Heart left ventricle (tissue), 16 donors: ENCODE measurements at regions not wholly inside any gene's neighbourhood (a gene's known extent, or its start where the extent isn't known, plus 50 kb on each side); places are given as distances from the start of the nearest gene placed in this dataset.

Source experiments
- ATAC-seq, 4 donors: fragments of 200-7000 bp; cut with Tn5 transposase; one replicate each; pipeline ENCODE4 v1.9.1; 2020 to 2022; ENCODE audit warnings: moderate library complexity in 4 of 4, mild to moderate bottlenecking in 3 of 4, moderate number of reproducible peaks in 1 of 4
- DNase-seq, 5 donors: peaks; one replicate each; pipeline ENCODE4 v3.0.0-alpha.2; 2020
- H3K27ac ChIP-seq, 12 donors: fragments of 200-600 bp; sonication (generic) in 4 of 12; one replicate each; pipeline versions ENCODE4 v1.5.0 to v1.8.0; 2016 to 2022; ENCODE audit warnings: mild to moderate bottlenecking in 2 of 12
- H3K27me3 ChIP-seq, 9 donors: fragments of 200-600 bp; sonication (generic) in 2 of 9; one replicate each; pipeline versions ENCODE4 v1.5.1 to v1.8.0; 2016 to 2022; ENCODE audit warnings: mild to moderate bottlenecking in 3 of 9
- H3K36me3 ChIP-seq, 9 donors: fragments of 200-600 bp; sonication (generic) in 2 of 9; one replicate each; pipeline versions ENCODE4 v1.5.0 to v1.8.0; 2018 to 2022; ENCODE audit warnings: mild to moderate bottlenecking in 2 of 9
- H3K4me1 ChIP-seq, 12 donors: fragments of 200-600 bp; sonication (generic) in 4 of 12; one replicate each; pipeline versions ENCODE4 v1.5.0 to v1.8.0; 2016 to 2022; ENCODE audit warnings: mild to moderate bottlenecking in 3 of 12
- H3K4me3 ChIP-seq, 12 donors: fragments of 200-600 bp; sonication (generic) in 4 of 12; one replicate each; pipeline versions ENCODE4 v1.5.0 to v1.8.0; 2017 to 2022; ENCODE audit warnings: mild to moderate bottlenecking in 9 of 12, moderate library complexity in 4 of 12
- H3K9me3 ChIP-seq, 12 donors: fragments of 200-600 bp; sonication (generic) in 4 of 12; one replicate each; pipeline versions ENCODE4 v1.5.0 to v1.8.0; 2016 to 2022; ENCODE audit warnings: mild to moderate bottlenecking in 1 of 12
- POLR2A ChIP-seq, 2 donors: fragments of 450-650 bp; IDR thresholded peaks; one replicate each; pipeline ENCODE4 v1.6.1; 2017; ENCODE audit warnings: antibody characterized with exemption in 2 of 2, mild to moderate bottlenecking in 2 of 2, moderate library complexity in 2 of 2
- WGBS, 4 donors: extraction: QIAGEN DNeasy Blood & Tissue Kit in 2 of 4; methylation state at CpG; one replicate each; pipeline versions ENCODE4 v1.1.5 to v1.1.7; 2013 to 2018; 5-methylcytosine and 5-hydroxymethylcytosine counted together
- intact Hi-C, 10 donors: fragments of 100-400 bp; cut with DNase I; formaldehyde crosslinking; loops; one replicate each; pipeline versions ENCODE4 v1.11.1 to v1.14.2; 2022
- TF ChIP-seq, protein P1 (sequence below), 12 donors: fragments of 200-600 bp; sonication (generic) in 4 of 12; IDR thresholded peaks; one replicate each; pipeline versions ENCODE4 v1.5.0 to v1.8.0; 2018 to 2022; ENCODE audit warnings: antibody characterized with exemption in 12 of 12, mild to moderate bottlenecking in 5 of 12
- donor health status: ischemic (EF 13 %, LVEDD 7.1; RV severe dilation, severe dysfunction).
- donor health status: healthy with polysubstance abuse.
- donor health status: DM: no; HTN: yes; CAD: no.
- donor health status: DM: no; HTN: no; CAD: no.
- donor health status: ischemic (EF 25% LVEDD 6.9; RV normal size, moderate dysfunction).
- donor health status: ischemic (EF 25% LVEDD 5.7; RV mildly dilated, moderate dysfunction).
- donor health status: healthy.
- donor health status: DM: yes; HTN: yes; CAD: no.
- donor health status: ischemic (EF 35%, LVEDD 5.7; RV mildly dilated, moderate dysfunction).
- donor health status: nonischemic (EF 11% LVEDD 7.7; RV severe dilation, severe dysfunction).
- donor health status: DM: yes; HTN: yes; CAD: no.
- donor health status: PGD.
- donor health status: ischemic (EF 29% LVEDD 5.4; RV normal size, mild dysfunction).
- donor health status: nonischemic (EF 23%, LVEDD 6.1; RV moderate dilation, normal function).

GRCh38 chr2:67726416-67726815, 329.3 kb downstream of the ETAA1 start:
- Histone ChIP-seq H3K27ac (no peak overlapping the region), H3K4me1 (no peaks in the 10 kb centered on the region), H3K9me3 (no peaks in the 10 kb centered on the region), H3K27me3 (no peaks in the 10 kb centered on the region), H3K4me3 (no peak overlapping the region), H3K36me3 (no peaks in the 10 kb centered on the region)
- 67 to 87% (median 78%) methylated on average over 4 of the region's 4 CpGs for WGBS, 4 donors
- ATAC-seq (no peak), DNase-seq (no peak)
- intact Hi-C loops = no loop called here
- TF ChIP-seq, protein P1, sequence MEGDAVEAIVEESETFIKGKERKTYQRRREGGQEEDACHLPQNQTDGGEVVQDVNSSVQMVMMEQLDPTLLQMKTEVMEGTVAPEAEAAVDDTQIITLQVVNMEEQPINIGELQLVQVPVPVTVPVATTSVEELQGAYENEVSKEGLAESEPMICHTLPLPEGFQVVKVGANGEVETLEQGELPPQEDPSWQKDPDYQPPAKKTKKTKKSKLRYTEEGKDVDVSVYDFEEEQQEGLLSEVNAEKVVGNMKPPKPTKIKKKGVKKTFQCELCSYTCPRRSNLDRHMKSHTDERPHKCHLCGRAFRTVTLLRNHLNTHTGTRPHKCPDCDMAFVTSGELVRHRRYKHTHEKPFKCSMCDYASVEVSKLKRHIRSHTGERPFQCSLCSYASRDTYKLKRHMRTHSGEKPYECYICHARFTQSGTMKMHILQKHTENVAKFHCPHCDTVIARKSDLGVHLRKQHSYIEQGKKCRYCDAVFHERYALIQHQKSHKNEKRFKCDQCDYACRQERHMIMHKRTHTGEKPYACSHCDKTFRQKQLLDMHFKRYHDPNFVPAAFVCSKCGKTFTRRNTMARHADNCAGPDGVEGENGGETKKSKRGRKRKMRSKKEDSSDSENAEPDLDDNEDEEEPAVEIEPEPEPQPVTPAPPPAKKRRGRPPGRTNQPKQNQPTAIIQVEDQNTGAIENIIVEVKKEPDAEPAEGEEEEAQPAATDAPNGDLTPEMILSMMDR (IDR thresholded peaks at IDR 0.05) = no peak
- TF ChIP-seq POLR2A (IDR thresholded peaks at IDR 0.05) = no peak

DNA sequence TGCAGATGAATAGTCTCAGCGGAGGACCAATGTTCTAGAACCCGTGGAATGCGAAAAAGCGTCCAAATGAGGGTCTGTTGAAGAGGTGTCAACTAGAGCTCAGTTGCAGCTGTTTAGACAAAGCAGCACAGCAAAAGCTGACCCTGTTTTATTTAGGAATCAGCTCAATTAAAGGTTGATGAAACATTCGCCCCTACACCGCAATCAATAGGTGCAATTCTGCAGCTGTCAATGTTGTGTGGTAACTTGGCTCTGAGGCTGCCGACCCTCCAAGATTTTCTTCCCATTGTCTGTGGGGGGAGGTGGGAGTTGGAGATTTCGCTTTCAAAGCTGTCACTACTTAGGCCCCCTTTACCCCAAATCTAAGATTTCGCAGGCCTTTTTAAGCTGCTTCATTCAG, 330.0 kb downstream of the ETAA1 start:
- 79 to 87% (median 85%) methylated on average over 9 of the region's 9 CpGs for WGBS, 4 donors
- H3K27me3 ChIP-seq = no peaks in the 10 kb centered on the region
- TF ChIP-seq, protein P1 (IDR thresholded peaks at IDR 0.05) = no peak
- no peak for TF ChIP-seq POLR2A (IDR thresholded peaks at IDR 0.05)
- H3K27ac ChIP-seq = no peak overlapping the region
- intact Hi-C loops = no loop called here
- H3K9me3 ChIP-seq = no peaks in the 10 kb centered on the region
- no peaks in the 10 kb centered on the region for H3K4me1 ChIP-seq
- no peak for ATAC-seq
- DNase-seq = no peak
- no peaks in the 10 kb centered on the region for H3K36me3 ChIP-seq
- no peak overlapping the region for H3K4me3 ChIP-seq

DNA sequence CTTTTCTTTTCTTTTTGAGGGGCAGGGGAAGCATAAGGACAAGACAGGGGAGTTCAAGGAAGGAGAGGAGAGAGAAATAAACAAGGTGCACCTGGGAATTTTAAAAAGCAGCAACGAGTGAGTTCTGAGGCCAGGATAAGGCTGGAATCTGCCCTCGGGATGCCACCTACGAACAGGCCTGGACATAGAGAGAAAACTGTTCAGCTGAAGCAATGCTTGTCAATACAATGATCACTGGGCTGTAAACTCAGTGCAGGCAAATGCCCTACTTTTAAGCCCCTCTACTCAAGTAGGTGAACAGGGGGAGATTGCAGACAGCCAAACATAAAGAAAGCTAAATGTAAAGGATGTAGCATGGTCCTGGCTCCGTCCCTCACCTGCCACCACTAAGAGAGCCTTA, 330.5 kb downstream of the ETAA1 start:
- Histone ChIP-seq H3K27me3 (no peaks in the 10 kb centered on the region), H3K36me3 (no peaks in the 10 kb centered on the region), H3K4me1 (no peaks in the 10 kb centered on the region), H3K9me3 (no peaks in the 10 kb centered on the region), H3K4me3 (no peak overlapping the region), H3K27ac (no peak overlapping the region)
- DNase-seq (no peak), ATAC-seq (no peak)
- intact Hi-C loops = no loop called here
- no peak for TF ChIP-seq POLR2A (IDR thresholded peaks at IDR 0.05)
- TF ChIP-seq, protein P1 (IDR thresholded peaks at IDR 0.05) = no peak
- WGBS, 4 donors = 69 to 80% (median 73%) methylated on average over 4 of the region's 4 CpGs

DNA sequence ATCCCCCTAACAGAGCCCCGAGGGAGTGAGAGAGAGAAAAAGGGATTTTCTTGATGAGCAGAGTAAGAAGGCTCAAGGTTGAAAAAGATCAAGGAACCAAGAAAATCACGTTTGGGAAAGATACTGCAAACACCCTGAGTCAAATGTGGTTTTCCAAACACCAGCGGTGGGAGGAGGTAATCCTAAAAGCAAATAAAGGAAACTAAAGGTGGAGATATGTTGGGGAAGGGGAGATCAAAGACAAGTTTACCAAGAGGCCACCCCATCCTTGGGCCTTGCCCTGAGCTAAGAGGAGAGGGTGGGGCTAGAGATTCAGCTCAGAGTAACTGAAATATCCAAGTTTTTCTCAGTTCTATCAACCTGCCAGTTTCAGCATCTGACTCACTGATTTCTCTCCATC, 332.3 kb downstream of the ETAA1 start:
- Histone ChIP-seq H3K4me1 (no peaks in the 10 kb centered on the region), H3K27me3 (no peaks in the 10 kb centered on the region), H3K9me3 (no peaks in the 10 kb centered on the region), H3K36me3 (no peaks in the 10 kb centered on the region), H3K27ac (no peak overlapping the region), H3K4me3 (no peak overlapping the region)
- ATAC-seq (no peak), DNase-seq (no peak)
- 25 to 59% (median 36%) methylated on average over 3 of the region's 3 CpGs for WGBS, 4 donors
- TF ChIP-seq, protein P1 (IDR thresholded peaks at IDR 0.05) = no peak
- TF ChIP-seq POLR2A (IDR thresholded peaks at IDR 0.05) = no peak
- intact Hi-C loops = no loop called here
